ENCODE measurements at regions not wholly inside any gene's neighbourhood (a gene's known extent, or its start where the extent isn't known, plus 50 kb on each side); places are given as distances from the start of the nearest gene placed in this dataset.

DNA sequence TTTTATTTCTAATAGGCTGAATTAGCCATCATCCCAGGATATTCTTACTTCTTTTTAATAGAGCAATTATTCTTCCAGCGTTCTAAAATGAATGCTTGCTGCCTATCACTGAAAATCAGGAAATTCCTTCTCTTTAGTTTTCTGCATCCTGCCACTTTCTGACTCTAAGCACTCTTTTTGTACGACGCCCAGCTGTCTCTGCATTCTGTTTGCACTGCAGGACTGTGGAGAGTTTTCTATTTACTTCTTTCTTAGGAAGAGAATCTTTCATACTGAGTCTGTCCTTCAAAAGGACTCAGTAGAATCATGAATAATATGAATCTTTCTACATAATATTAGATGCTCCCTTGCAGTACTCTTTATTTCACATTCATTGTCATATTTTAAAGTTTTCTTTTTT lies 360.4 kb upstream of the DSEL start:
- TF ChIP-seq, protein P1, sequence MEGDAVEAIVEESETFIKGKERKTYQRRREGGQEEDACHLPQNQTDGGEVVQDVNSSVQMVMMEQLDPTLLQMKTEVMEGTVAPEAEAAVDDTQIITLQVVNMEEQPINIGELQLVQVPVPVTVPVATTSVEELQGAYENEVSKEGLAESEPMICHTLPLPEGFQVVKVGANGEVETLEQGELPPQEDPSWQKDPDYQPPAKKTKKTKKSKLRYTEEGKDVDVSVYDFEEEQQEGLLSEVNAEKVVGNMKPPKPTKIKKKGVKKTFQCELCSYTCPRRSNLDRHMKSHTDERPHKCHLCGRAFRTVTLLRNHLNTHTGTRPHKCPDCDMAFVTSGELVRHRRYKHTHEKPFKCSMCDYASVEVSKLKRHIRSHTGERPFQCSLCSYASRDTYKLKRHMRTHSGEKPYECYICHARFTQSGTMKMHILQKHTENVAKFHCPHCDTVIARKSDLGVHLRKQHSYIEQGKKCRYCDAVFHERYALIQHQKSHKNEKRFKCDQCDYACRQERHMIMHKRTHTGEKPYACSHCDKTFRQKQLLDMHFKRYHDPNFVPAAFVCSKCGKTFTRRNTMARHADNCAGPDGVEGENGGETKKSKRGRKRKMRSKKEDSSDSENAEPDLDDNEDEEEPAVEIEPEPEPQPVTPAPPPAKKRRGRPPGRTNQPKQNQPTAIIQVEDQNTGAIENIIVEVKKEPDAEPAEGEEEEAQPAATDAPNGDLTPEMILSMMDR (IDR thresholded peaks at IDR 0.05) = no peak
- no peak for TF ChIP-seq EZH2 (IDR thresholded peaks at IDR 0.05)
